Prostate gland (tissue), 2 donors: ENCODE measurements at regions not wholly inside any gene's neighbourhood (a gene's known extent, or its start where the extent isn't known, plus 50 kb on each side); places are given as distances from the start of the nearest gene placed in this dataset.

Experiments
- POLR2A ChIP-seq: fragments of 450-650 bp; IDR thresholded peaks from one replicate; pipeline ENCODE4 v1.6.1; 2016; ENCODE audit warnings: antibody characterized with exemption, mild to moderate bottlenecking
- TF ChIP-seq, protein P1 (sequence below), 4 experiments: fragments of 200-600 bp in 2 of 4; fragments of 450-650 bp in 2 of 4; sonication (generic) in 2 of 4; IDR thresholded peaks; 1 replicate in 3 of 4; 2 replicates in 1 of 4; pipeline ENCODE4 v1.5.1; 2016 to 2019; ENCODE audit warnings: antibody characterized with exemption in 4 of 4, mild to moderate bottlenecking in 2 of 4, moderate library complexity in 2 of 4

DNA sequence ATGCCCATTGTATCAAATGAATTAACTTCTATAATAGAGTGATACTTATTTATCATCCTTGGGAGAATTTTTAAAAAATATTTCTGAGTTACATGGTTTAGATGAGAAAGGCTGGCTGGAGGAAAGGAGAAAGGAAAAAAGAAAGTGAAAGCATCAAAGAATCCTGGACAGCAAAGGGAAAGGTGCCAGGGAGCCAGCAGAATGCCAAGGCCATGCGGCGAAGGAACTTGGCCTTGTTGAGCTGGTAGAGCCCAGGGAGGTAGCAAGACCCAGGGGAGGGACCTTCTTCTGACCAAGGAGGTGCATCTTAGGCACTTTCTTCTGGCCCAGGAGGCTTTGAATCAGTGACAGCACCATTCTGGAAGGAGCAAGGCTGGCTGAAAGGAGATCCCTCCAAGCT lies 240.5 kb downstream of the ENC1 start:
- TF ChIP-seq, protein P1, sequence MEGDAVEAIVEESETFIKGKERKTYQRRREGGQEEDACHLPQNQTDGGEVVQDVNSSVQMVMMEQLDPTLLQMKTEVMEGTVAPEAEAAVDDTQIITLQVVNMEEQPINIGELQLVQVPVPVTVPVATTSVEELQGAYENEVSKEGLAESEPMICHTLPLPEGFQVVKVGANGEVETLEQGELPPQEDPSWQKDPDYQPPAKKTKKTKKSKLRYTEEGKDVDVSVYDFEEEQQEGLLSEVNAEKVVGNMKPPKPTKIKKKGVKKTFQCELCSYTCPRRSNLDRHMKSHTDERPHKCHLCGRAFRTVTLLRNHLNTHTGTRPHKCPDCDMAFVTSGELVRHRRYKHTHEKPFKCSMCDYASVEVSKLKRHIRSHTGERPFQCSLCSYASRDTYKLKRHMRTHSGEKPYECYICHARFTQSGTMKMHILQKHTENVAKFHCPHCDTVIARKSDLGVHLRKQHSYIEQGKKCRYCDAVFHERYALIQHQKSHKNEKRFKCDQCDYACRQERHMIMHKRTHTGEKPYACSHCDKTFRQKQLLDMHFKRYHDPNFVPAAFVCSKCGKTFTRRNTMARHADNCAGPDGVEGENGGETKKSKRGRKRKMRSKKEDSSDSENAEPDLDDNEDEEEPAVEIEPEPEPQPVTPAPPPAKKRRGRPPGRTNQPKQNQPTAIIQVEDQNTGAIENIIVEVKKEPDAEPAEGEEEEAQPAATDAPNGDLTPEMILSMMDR (IDR thresholded peaks at IDR 0.05), result no peak
- TF ChIP-seq POLR2A, result no peak
